Upper lobe of left lung (tissue), 6 donors: ENCODE measurements at regions not wholly inside any gene's neighbourhood (a gene's known extent, or its start where the extent isn't known, plus 50 kb on each side); places are given as distances from the start of the nearest gene placed in this dataset.

Experiments
- ATAC-seq, 2 donors: fragments of 200-7000 bp; cut with Tn5 transposase; one replicate each; pipeline ENCODE4 v1.9.1; 2022; ENCODE audit warnings: mild to moderate bottlenecking in 2 of 2, moderate library complexity in 2 of 2; ENCODE audit not compliant: low FRiP score in 2 of 2
- DNase-seq, 2 donors: peaks; one replicate each; pipeline ENCODE4 v3.0.0-alpha.2; 2019 to 2020
- H3K27ac ChIP-seq, 4 donors: fragments of 200-600 bp; sonication (generic); one replicate each; pipeline ENCODE4 v1.5.1; 2016 to 2019
- H3K27me3 ChIP-seq, 4 donors: fragments of 200-600 bp; sonication (generic); one replicate each; pipeline ENCODE4 v1.5.1; 2017 to 2019
- H3K36me3 ChIP-seq, 4 donors: fragments of 200-600 bp; sonication (generic); one replicate each; pipeline ENCODE4 v1.5.1; 2016 to 2019
- H3K4me1 ChIP-seq, 4 donors: fragments of 200-600 bp; sonication (generic); one replicate each; pipeline ENCODE4 v1.5.1; 2018 to 2019
- H3K4me3 ChIP-seq, 4 donors: fragments of 200-600 bp; sonication (generic); one replicate each; pipeline ENCODE4 v1.5.1; 2017 to 2019; ENCODE audit warnings: mild to moderate bottlenecking in 2 of 4, moderate library complexity in 1 of 4
- H3K9me3 ChIP-seq, 4 donors: fragments of 200-600 bp; sonication (generic); one replicate each; pipeline ENCODE4 v1.5.1; 2018 to 2019
- CTCF ChIP-seq, 6 experiments: fragments of 450-650 bp in 4 of 6; fragments of 200-600 bp in 2 of 6; sonication (generic) in 2 of 6; IDR thresholded peaks; one replicate each; pipeline ENCODE4 v1.5.1; 2016 to 2019; ENCODE audit warnings: antibody characterized with exemption in 6 of 6
- EP300 ChIP-seq, 4 donors: sonication (generic); formaldehyde crosslinking; IDR thresholded peaks; one replicate each; pipeline ENCODE4 v1.5.1; 2017; ENCODE audit warnings: antibody characterized with exemption in 4 of 4, control low read depth in 2 of 4
- POLR2A ChIP-seq, 4 donors: fragments of 450-650 bp; IDR thresholded peaks; one replicate each; pipeline ENCODE4 v1.5.1; 2016 to 2017; ENCODE audit warnings: antibody characterized with exemption in 4 of 4, mild to moderate bottlenecking in 2 of 4
- POLR2AphosphoS5 ChIP-seq, 2 donors: sonication (generic); formaldehyde crosslinking; IDR thresholded peaks; one replicate each; pipeline ENCODE4 v1.5.1; 2017; ENCODE audit warnings: antibody characterized with exemption in 2 of 2
- WGBS, 2 donors: methylation state at CpG; one replicate each; pipeline ENCODE4 v1.1.5; 2017 to 2018; 5-methylcytosine and 5-hydroxymethylcytosine counted together
- donor health status: DM: no; HTN: no; CAD: no; lungs with moderate emphysema.
- donor health status: DM: no; HTN: yes; CAD: no; lungs with severe emphysema.

GRCh38 chr12:43294916-43295315 is 257.1 kb downstream of the ADAMTS20 start:
- WGBS, 2 donors = 72 to 90% methylated on average over 2 of the region's 2 CpGs
- H3K27me3 ChIP-seq = no peaks in the 10 kb centered on the region
- ATAC-seq (no peak), DNase-seq (no peak)
- TF ChIP-seq EP300 (IDR thresholded peaks at IDR 0.05) = no peak
- no peaks in the 10 kb centered on the region for H3K9me3 ChIP-seq
- H3K4me3 ChIP-seq = no peak overlapping the region
- H3K4me1 ChIP-seq = no peaks in the 10 kb centered on the region
- no peaks in the 10 kb centered on the region for H3K36me3 ChIP-seq
- H3K27ac ChIP-seq = no peak overlapping the region

DNA sequence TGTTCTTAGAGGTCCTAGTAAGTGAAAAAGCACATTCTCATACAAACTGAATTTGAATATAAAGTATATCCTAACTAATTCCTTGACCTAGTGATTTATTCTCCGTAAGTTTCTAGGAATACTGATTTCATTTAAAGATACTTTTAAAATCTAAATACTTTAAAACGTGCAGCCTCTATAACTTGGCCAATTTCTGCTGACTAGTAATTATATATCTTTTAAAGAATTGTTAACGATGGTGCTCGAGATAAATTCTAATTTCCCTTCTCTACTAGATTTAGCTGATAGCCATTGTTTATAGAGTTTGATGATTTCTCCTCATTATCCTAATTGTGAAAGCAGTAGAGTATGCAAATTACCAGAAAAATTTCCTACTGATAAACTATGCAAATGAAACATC is 257.9 kb downstream of the ADAMTS20 start:
- peaks cover 0 to 2% (median 0%) of the 10 kb centered on the region in 4 donors for H3K4me1 ChIP-seq
- ATAC-seq (no peak), DNase-seq (no peak)
- H3K36me3 ChIP-seq = no peaks in the 10 kb centered on the region
- TF ChIP-seq POLR2A (IDR thresholded peaks at IDR 0.05) (no peak), CTCF (IDR thresholded peaks at IDR 0.05) (no peak), EP300 (IDR thresholded peaks at IDR 0.05) (no peak), POLR2AphosphoS5 (IDR thresholded peaks at IDR 0.05) (no peak)
- 81 to 84% methylated on average over 4 of the region's 4 CpGs for WGBS, 2 donors
- H3K27ac ChIP-seq = no peak overlapping the region
- H3K4me3 ChIP-seq = no peak overlapping the region
- H3K9me3 ChIP-seq = no peaks in the 10 kb centered on the region
- H3K27me3 ChIP-seq = no peaks in the 10 kb centered on the region

GRCh38 chr12:43293396-43293795 is 258.6 kb downstream of the ADAMTS20 start:
- ATAC-seq (no peak), DNase-seq (no peak)
- 83 to 87% methylated on average over 3 of the region's 3 CpGs for WGBS, 2 donors
- Histone ChIP-seq H3K9me3 (no peaks in the 10 kb centered on the region), H3K27me3 (no peaks in the 10 kb centered on the region), H3K4me1 (peaks cover 0 to 5% (median 0%) of the 10 kb centered on the region in 4 donors), H3K36me3 (no peaks in the 10 kb centered on the region), H3K27ac (no peak overlapping the region), H3K4me3 (no peak overlapping the region)
- TF ChIP-seq POLR2AphosphoS5 (IDR thresholded peaks at IDR 0.05) (no peak), CTCF (IDR thresholded peaks at IDR 0.05) (no peak), EP300 (IDR thresholded peaks at IDR 0.05) (no peak), POLR2A (IDR thresholded peaks at IDR 0.05) (no peak)

DNA sequence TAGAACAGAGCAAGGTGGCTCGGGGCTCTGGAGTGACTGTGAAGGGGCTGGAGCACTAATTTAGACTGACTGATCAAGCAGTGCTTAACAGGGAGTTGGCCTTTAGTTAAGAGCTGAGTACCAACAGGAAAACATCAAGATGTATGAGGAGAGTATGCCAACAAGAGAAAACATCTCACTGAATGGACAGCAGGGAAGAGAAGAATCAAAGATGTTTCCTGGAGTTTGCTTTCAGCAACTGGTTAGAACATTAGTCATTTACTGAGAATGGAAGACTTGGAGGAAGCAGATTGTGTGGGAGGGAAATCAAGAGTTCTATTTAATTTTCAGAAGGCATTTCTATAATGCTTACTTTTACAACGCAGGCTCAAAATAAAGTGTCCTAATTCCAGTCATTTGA is 259.3 kb downstream of the ADAMTS20 start:
- TF ChIP-seq EP300 (IDR thresholded peaks at IDR 0.05) (no peak), POLR2A (IDR thresholded peaks at IDR 0.05) (no peak), CTCF (IDR thresholded peaks at IDR 0.05) (no peak), POLR2AphosphoS5 (IDR thresholded peaks at IDR 0.05) (no peak)
- Histone ChIP-seq H3K9me3 (no peaks in the 10 kb centered on the region), H3K4me3 (no peak overlapping the region), H3K27ac (no peak overlapping the region), H3K4me1 (peaks cover 0 to 5% (median 0%) of the 10 kb centered on the region in 4 donors), H3K27me3 (no peaks in the 10 kb centered on the region), H3K36me3 (no peaks in the 10 kb centered on the region)
- DNase-seq (no peak), ATAC-seq (peak in 1 of 2 donors; percentile 32)
- WGBS, 2 donors = 37 to 48% methylated on average over 2 of the region's 2 CpGs

DNA sequence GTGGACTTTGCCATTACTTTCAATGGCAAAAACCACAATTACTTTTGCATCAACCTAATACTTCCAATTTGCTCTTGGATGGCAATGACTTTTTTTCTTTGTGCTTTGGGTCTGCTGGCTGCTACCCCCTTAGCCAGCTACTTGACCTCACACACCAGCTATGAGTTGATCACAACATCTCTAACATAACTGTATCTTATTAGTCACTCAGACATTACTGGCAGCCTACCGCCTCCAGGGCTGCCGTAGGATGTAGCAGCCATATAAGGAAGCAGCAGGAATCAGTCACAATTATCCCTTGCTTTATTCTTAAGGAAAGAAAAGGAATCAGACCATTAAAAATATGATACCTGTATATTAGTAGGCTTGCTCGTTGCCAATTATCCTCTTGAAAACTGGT is 260.5 kb downstream of the ADAMTS20 start:
- no peak overlapping the region for H3K4me3 ChIP-seq
- WGBS, 2 donors = 87 to 99% methylated on average over 3 of the region's 3 CpGs
- no peak for TF ChIP-seq POLR2AphosphoS5 (IDR thresholded peaks at IDR 0.05)
- no peak for TF ChIP-seq CTCF (IDR thresholded peaks at IDR 0.05)
- TF ChIP-seq POLR2A (IDR thresholded peaks at IDR 0.05) = no peak
- no peak for TF ChIP-seq EP300 (IDR thresholded peaks at IDR 0.05)
- H3K4me1 ChIP-seq = peaks cover 0 to 5% (median 0%) of the 10 kb centered on the region in 4 donors
- H3K9me3 ChIP-seq = no peaks in the 10 kb centered on the region
- H3K27ac ChIP-seq = no peak overlapping the region
- no peak for ATAC-seq
- H3K36me3 ChIP-seq = no peaks in the 10 kb centered on the region
- no peaks in the 10 kb centered on the region for H3K27me3 ChIP-seq
- DNase-seq = no peak
